ENCODE measurements at regions not wholly inside any gene's neighbourhood (a gene's known extent, or its start where the extent isn't known, plus 50 kb on each side); places are given as distances from the start of the nearest gene placed in this dataset.
A peak's percentile ranks its signal among the peaks of the same experiment; 100 is the strongest.

DNA sequence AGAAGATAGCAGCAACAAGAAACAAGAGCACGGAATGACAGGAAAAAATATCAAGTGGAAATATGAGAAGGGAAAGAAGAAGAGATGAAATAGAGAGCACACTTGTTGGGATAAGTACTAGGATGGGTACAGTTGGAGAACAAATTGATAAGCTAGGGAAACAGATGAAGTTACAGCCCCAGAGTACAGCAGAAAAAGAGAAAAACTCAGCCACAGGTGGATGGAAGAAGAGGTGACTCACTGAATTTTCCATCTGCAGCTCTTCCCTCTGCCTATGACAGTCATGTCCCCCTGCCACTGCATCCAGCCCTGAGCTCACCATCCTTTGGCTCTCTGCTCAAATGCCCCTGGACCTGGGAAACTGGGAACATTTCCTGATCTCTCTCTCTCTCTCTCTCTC is 209.0 kb downstream of the BCOR start:
- 73% methylated on average over 1 of the region's 1 CpG for WGBS (ENCODE audit: insufficient coverage)
- Histone ChIP-seq H3K4me1 (ENCODE audit: control insufficient read depth, insufficient read depth, low read length) (no peaks in the 10 kb centered on the region), H3K36me3 (ENCODE audit: control insufficient read depth, insufficient read depth, low read length) (no peaks in the 10 kb centered on the region), H3K27ac (ENCODE audit: low read length) (no peak overlapping the region), H3K4me3 (ENCODE audit: low read length) (no peak overlapping the region), H3K27me3 (ENCODE audit: control insufficient read depth, insufficient read depth, low read length) (peaks cover 42% of the 10 kb centered on the region), H3K9me3 (replicated peaks; ENCODE audit: control insufficient read depth, low read depth, low read length) (peaks cover 3% of the 10 kb centered on the region)
- no peak for DNase-seq

DNA sequence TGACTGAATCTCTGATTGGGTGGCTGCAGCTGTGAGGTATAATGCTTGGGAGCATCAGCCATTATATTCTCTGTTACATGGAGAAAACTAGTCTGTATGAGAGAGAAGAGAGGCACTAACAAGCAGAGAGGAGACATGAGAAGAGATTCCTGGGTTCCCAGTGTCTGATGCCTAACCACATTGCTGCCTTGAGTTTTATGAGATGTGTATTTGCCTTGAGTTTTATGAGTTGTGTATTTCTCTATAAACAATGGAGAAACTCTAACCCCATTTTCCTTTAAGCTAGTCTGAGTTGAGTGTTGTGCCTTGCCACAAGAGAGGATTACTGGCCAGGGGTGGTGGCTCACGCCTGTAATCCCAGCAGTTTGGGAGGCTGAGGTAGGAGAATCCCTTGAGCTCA is 208.1 kb downstream of the BCOR start:
- no peak for DNase-seq
- no peaks in the 10 kb centered on the region for H3K36me3 ChIP-seq (ENCODE audit: control insufficient read depth, insufficient read depth, low read length)
- H3K9me3 ChIP-seq (replicated peaks; ENCODE audit: control insufficient read depth, low read depth, low read length) = peaks cover 3% of the 10 kb centered on the region
- peaks cover 49% of the 10 kb centered on the region for H3K27me3 ChIP-seq (ENCODE audit: control insufficient read depth, insufficient read depth, low read length)
- no peak overlapping the region for H3K4me3 ChIP-seq (ENCODE audit: low read length)
- H3K4me1 ChIP-seq (ENCODE audit: control insufficient read depth, insufficient read depth, low read length) = peaks cover 6% of the 10 kb centered on the region
- H3K27ac ChIP-seq (ENCODE audit: low read length) = no peak overlapping the region
- 78% methylated on average over 1 of the region's 1 CpG for WGBS (ENCODE audit: insufficient coverage)

DNA sequence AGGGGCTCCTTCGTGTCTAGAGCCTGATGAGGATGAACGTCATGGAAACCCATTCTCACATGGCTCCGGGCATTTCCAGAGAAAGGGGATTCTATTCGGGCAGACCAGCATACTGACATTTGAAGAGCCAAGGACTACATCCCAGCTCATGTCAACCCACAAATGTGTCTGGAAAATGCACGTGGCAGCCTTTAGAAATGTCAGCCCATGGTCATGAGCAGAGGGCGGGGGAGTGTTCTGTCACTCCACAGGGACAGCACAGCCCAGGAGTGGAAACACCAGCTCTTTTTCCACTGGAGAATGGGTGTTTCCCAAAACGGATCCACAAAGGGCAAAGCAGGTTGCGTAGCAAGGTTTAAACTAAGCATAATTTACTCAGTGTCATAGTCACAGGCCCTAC is 207.0 kb downstream of the BCOR start:
- no peak overlapping the region for H3K27ac ChIP-seq (ENCODE audit: low read length)
- WGBS (ENCODE audit: insufficient coverage) = 74% methylated on average over 4 of the region's 8 CpGs
- peaks cover 17% of the 10 kb centered on the region for H3K4me1 ChIP-seq (ENCODE audit: control insufficient read depth, insufficient read depth, low read length)
- peaks cover 57% of the 10 kb centered on the region for H3K27me3 ChIP-seq (ENCODE audit: control insufficient read depth, insufficient read depth, low read length)
- no peak for DNase-seq
- no peaks in the 10 kb centered on the region for H3K36me3 ChIP-seq (ENCODE audit: control insufficient read depth, insufficient read depth, low read length)
- peaks cover 3% of the 10 kb centered on the region for H3K9me3 ChIP-seq (replicated peaks; ENCODE audit: control insufficient read depth, low read depth, low read length)
- no peak overlapping the region for H3K4me3 ChIP-seq (ENCODE audit: low read length)

DNA sequence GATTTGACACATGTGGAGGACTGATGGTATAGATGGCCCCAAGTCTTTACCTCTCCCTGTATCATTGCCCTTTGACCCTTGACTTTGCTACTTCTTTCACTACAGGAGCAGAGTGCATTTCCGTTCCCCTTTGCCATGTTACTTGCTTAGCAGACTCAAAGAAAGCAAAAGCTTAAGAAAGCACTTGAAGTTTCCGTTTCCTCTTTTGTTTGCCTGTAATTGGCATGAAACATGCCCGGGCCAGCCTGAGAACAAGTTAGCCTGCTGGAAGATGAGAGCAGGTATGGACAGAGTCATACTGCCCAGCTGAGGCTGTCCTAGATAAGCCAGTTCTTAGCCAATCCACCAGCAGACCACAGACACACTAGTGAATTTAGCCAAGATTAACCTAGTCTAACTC is 206.0 kb downstream of the BCOR start:
- Histone ChIP-seq H3K4me3 (ENCODE audit: low read length) (no peak overlapping the region), H3K27ac (ENCODE audit: low read length) (no peak overlapping the region), H3K36me3 (ENCODE audit: control insufficient read depth, insufficient read depth, low read length) (no peaks in the 10 kb centered on the region), H3K27me3 (ENCODE audit: control insufficient read depth, insufficient read depth, low read length) (peaks cover 50% of the 10 kb centered on the region), H3K4me1 (ENCODE audit: control insufficient read depth, insufficient read depth, low read length) (peaks cover 24% of the 10 kb centered on the region), H3K9me3 (replicated peaks; ENCODE audit: control insufficient read depth, low read depth, low read length) (no peaks in the 10 kb centered on the region)
- no peak for DNase-seq
- 64% methylated on average over 2 of the region's 3 CpGs for WGBS (ENCODE audit: insufficient coverage)

DNA sequence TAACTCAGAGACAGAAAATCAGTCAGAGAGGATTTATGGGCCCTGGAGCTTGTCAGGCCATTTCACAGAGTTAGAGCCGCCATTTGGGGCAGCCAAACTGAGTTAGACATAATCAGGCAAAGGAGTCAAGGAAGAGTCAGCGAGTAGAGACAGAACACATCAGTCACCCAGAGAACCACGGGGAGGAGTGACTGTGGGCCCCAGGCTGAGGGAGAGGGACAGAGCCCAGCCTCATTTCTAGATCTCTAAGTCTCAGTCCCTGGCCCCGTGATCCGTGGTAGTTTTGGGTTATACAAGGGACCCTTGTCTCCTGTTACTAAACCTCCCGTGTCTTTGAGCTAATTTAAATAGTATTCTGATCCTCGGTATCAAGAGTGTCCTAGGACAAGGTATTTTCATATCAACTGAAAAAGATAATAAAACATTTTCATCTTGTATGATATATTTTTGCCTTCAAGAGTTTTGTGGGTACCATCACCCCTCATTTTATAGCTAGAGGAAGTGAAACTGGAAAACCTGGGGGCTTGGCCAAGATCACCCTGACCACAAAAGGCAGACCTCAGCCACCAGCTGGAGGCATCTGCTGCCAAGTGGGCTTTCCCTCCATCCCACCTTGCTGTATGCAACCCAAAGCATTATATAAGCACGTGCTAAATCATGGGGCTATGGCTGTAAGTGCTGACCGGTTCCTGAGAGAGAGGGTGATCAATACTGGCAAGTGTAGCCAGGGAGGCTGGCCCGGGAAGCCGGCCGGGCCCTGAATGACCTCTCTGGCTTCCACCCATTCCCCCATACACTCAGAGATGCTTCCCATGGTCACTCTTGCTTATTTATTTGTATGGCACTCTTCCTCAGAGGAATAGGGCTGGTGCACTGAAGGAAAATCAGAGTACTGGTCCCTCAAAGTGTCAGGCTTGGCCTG is 204.1 kb downstream of the BCOR start:
- peaks cover 39% of the 10 kb centered on the region for H3K4me1 ChIP-seq (ENCODE audit: control insufficient read depth, insufficient read depth, low read length)
- peaks cover 53% of the 10 kb centered on the region for H3K27me3 ChIP-seq (ENCODE audit: control insufficient read depth, insufficient read depth, low read length)
- H3K9me3 ChIP-seq (replicated peaks; ENCODE audit: control insufficient read depth, low read depth, low read length) = no peaks in the 10 kb centered on the region
- H3K27ac ChIP-seq (ENCODE audit: low read length) = no peak overlapping the region
- H3K36me3 ChIP-seq (ENCODE audit: control insufficient read depth, insufficient read depth, low read length) = no peaks in the 10 kb centered on the region
- 83% methylated on average over 3 of the region's 12 CpGs for WGBS (ENCODE audit: insufficient coverage)
- no peak overlapping the region for H3K4me3 ChIP-seq (ENCODE audit: low read length)
- DNase-seq = no peak

DNA sequence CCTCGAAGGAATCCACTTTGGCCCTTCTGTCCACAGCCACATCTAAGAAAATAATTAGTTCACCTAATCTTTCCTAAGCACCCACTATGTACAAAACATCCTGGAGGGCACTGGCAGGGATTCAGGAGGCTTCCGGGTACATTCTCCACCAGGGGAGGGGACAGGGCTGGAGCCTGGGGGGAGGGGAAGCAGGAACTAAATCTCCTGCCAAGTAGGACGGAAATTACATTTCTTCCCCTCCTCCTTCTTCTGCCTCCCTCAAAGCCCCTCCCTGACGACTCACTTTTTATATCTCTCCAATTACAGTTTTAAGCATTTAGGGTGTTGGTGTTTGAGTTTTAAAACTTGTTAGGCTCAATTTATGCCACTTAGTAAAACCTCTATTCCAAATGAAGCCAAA is 203.1 kb downstream of the BCOR start:
- peaks cover 55% of the 10 kb centered on the region for H3K27me3 ChIP-seq (ENCODE audit: control insufficient read depth, insufficient read depth, low read length)
- no peak overlapping the region for H3K4me3 ChIP-seq (ENCODE audit: low read length)
- no peaks in the 10 kb centered on the region for H3K9me3 ChIP-seq (replicated peaks; ENCODE audit: control insufficient read depth, low read depth, low read length)
- no CpG with 5 or more reads among the region's 4 CpGs for WGBS (ENCODE audit: insufficient coverage)
- peak; percentile 26 for DNase-seq
- no peaks in the 10 kb centered on the region for H3K36me3 ChIP-seq (ENCODE audit: control insufficient read depth, insufficient read depth, low read length)
- H3K27ac ChIP-seq (ENCODE audit: low read length) = no peak overlapping the region
- H3K4me1 ChIP-seq (ENCODE audit: control insufficient read depth, insufficient read depth, low read length) = peaks cover 39% of the 10 kb centered on the region

DNA sequence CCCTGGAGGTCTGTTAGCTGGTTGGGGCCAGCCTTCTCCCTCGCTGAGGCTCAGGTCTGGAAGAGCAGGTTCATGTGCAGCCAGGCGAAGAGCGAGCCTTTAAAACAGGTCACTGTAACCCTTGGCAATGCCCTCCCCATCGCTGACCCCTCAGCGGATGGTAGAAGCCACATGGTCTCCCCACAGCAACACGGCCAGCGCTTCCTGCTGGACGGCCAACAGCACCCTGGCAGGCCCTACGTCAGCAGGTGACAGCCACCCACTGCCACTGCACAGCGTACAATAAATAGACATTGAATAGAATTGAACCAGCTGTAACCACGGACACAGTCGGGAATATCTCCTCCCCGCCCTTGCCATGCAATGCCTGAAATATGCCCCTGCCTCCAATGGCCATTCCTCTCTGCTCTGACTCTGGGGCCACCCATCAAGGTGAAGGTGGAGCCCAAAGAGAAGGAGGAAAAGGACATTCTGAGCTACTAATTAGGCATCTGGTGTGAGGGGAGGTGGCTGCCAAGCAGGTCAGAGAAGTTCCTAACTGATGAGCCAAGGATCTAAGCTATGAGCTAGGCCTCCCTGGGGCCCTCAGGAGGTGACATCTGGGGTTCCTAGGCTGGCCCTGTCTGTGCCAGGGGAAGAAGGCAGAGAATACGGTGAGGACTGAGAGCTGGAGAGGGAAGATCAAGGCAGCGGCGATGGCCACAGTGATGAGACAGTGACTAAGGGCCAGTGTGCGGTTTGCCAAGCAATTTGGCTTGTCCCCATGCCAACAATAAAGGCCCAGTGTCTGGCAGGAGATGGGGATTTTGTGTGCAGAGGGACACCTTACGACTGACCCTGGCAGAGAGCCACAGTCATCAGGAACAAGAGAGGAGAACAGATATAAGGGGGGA is 202.3 kb downstream of the BCOR start:
- Histone ChIP-seq H3K36me3 (ENCODE audit: control insufficient read depth, insufficient read depth, low read length) (no peaks in the 10 kb centered on the region), H3K9me3 (replicated peaks; ENCODE audit: control insufficient read depth, low read depth, low read length) (no peaks in the 10 kb centered on the region), H3K27ac (ENCODE audit: low read length) (peak overlapping the region; percentile 9), H3K4me3 (ENCODE audit: low read length) (no peak overlapping the region), H3K4me1 (ENCODE audit: control insufficient read depth, insufficient read depth, low read length) (peaks cover 46% of the 10 kb centered on the region), H3K27me3 (ENCODE audit: control insufficient read depth, insufficient read depth, low read length) (peaks cover 56% of the 10 kb centered on the region)
- DNase-seq = no peak
- 77% methylated on average over 14 of the region's 18 CpGs for WGBS (ENCODE audit: insufficient coverage)

DNA sequence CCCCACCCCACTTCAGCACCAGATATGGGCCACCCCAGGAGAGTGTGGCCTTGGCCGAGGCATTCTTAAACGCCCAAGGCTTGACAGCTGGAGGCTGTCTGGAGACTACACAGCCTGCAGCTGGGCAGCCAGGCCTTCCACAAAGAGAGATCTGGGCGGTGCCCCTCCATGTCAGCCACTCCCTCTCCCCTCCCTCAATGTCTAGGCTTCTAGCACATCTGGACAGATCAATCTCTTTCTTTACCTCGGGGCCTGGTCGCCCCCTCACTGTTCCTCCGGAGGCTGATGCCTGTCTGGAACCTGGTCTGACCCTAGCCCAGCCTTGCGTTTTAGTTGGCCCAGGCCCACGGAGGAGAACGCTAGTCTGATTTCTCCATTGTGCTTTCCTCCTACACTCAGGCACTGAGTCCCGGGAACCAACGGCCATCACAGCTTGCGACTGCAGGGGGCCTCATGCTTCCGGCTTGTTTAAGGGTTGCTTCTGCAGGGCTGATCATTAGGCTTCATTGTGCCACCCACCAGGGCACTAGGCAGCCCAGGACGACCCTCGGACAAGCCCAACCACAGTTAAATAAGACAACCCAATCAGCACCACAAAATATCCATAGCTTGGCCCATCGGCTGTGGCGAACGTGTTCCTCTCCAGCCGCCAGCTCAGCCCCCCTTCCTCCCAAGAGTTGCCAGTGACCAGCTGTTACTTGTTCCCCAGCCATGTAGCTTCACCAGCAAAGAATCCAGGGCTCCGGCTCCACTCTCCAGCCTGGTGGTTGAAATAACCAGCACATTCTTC is 200.6 kb downstream of the BCOR start:
- peak overlapping the region; percentile 84 for H3K27ac ChIP-seq (ENCODE audit: low read length)
- no peaks in the 10 kb centered on the region for H3K36me3 ChIP-seq (ENCODE audit: control insufficient read depth, insufficient read depth, low read length)
- peak; percentile 76 for DNase-seq
- peaks cover 61% of the 10 kb centered on the region for H3K27me3 ChIP-seq (ENCODE audit: control insufficient read depth, insufficient read depth, low read length)
- WGBS (ENCODE audit: insufficient coverage) = 39% methylated on average over 17 of the region's 20 CpGs
- H3K9me3 ChIP-seq (replicated peaks; ENCODE audit: control insufficient read depth, low read depth, low read length) = no peaks in the 10 kb centered on the region
- peaks cover 57% of the 10 kb centered on the region for H3K4me1 ChIP-seq (ENCODE audit: control insufficient read depth, insufficient read depth, low read length)
- H3K4me3 ChIP-seq (ENCODE audit: low read length) = no peak overlapping the region

DNA sequence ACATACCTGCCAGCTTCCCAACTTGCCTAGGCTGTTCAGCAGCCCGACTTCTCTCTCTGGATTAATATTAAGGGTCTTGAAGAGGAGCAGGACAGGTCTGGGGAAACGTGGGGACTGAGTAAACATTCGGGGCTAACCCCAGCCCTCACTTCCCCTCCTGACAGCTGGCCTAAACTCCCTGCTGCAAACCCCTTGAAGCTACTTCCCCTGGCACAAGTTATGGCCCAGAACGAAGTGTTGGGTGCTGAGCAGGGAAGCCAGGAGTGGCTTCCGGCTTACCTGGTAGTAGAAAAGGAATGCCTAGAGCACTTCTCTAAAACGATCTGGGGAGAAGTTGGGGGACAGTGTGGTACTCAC is 200.0 kb downstream of the BCOR start:
- no peak for DNase-seq
- Histone ChIP-seq H3K4me3 (ENCODE audit: low read length) (no peak overlapping the region), H3K27ac (ENCODE audit: low read length) (peak overlapping the region; percentile 72), H3K27me3 (ENCODE audit: control insufficient read depth, insufficient read depth, low read length) (peaks cover 62% of the 10 kb centered on the region), H3K9me3 (replicated peaks; ENCODE audit: control insufficient read depth, low read depth, low read length) (no peaks in the 10 kb centered on the region), H3K4me1 (ENCODE audit: control insufficient read depth, insufficient read depth, low read length) (peaks cover 57% of the 10 kb centered on the region), H3K36me3 (ENCODE audit: control insufficient read depth, insufficient read depth, low read length) (no peaks in the 10 kb centered on the region)
- WGBS (ENCODE audit: insufficient coverage) = 66% methylated on average over 3 of the region's 6 CpGs

Measured in muscle of leg (tissue), 3 donors.